ENCODE measurements at regions not wholly inside any gene's neighbourhood (a gene's known extent, or its start where the extent isn't known, plus 50 kb on each side); places are given as distances from the start of the nearest gene placed in this dataset.
"Not testable (repeated sequence)": the region's sequence is repeated elsewhere in the genome, so short reads cannot be mapped to it uniquely, and the experiment has no call there.

DNA sequence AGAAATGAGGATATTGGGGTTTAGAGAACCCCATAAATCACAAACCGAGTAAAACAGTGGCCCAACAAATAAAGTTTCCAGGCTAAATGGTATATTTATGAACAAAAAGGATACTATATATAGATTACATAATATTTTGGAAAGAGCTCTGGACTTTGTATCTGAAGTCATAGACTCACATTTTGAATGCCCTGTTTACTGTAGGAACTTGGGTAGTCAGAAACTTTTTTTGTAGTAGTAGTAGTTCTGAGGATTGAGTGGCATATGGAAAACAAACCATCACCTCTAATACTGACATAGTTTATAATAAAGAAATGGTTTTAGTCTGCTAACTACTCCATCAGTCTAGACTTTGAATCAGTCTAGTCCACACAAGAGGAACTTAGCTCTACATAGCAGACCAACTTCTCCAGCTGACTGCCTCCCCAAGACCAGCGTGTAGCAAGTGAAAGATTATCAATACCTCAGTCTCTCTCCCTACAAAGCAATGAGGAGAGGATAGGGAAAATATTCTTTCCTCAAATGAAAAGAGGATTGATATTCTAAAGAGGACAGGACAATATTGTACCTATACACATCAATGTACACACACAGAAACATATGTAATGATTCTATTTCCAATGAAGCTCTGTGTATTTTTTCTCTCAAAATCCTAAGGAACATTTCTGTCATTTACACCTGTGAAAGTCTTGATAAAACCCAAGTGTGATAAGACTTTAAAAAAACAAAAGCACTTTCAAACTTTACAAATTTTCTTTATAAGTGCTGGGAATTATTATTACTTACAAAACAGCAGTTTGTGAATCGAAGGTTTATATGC, 184.9 kb upstream of the MAP2 start:
- in situ Hi-C loops (cut with MboI; ENCODE audit: low sequenced_read_pairs, unreplicated experiment), result no loop called here
- no peak for DNase-seq (ENCODE audit: low spot score)
- TF ChIP-seq, protein P1, sequence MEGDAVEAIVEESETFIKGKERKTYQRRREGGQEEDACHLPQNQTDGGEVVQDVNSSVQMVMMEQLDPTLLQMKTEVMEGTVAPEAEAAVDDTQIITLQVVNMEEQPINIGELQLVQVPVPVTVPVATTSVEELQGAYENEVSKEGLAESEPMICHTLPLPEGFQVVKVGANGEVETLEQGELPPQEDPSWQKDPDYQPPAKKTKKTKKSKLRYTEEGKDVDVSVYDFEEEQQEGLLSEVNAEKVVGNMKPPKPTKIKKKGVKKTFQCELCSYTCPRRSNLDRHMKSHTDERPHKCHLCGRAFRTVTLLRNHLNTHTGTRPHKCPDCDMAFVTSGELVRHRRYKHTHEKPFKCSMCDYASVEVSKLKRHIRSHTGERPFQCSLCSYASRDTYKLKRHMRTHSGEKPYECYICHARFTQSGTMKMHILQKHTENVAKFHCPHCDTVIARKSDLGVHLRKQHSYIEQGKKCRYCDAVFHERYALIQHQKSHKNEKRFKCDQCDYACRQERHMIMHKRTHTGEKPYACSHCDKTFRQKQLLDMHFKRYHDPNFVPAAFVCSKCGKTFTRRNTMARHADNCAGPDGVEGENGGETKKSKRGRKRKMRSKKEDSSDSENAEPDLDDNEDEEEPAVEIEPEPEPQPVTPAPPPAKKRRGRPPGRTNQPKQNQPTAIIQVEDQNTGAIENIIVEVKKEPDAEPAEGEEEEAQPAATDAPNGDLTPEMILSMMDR (IDR thresholded peaks at IDR 0.05; ENCODE audit: borderline replicate concordance, control extremely low read depth, extremely low read depth, insufficient read depth, missing control alignments), result no peak

DNA sequence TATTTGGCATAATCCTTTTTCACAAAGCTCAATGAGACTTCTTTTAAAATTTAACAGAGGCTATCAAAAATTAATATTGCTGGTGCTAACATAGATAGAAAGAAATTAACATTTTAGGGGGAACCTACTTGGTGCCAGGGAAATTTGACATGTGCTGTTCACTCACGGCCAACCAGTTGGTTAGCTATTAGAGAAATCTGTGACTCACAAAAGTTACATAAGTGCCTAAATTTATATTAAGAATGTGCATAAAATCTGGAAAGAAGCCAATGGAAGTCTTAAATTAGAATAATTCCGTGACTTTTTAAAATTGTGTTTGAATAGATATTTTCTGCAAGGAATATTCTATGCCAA, 184.3 kb upstream of the MAP2 start:
- no peak for DNase-seq (ENCODE audit: low spot score)
- TF ChIP-seq, protein P1 (IDR thresholded peaks at IDR 0.05; ENCODE audit: borderline replicate concordance, control extremely low read depth, extremely low read depth, insufficient read depth, missing control alignments), result no peak
- in situ Hi-C loops (cut with MboI; ENCODE audit: low sequenced_read_pairs, unreplicated experiment), result no loop called here

DNA sequence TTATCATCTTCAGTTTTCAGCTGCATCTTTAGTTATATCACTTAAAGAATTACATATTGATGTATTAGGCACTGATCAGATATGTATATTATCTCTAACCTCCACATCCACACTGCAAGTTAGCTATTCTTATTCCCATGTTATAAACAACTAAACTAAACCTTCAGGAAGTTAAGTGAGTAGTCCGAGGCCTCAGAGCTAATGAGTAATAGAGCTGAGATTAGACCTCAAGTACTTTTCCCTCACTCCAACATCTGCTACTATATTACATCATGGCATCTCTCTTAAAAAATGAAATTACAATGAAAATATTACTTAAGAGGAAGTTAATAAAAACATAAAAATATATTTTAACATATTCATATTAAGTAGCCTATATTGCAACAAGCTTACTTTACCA, 183.6 kb upstream of the MAP2 start:
- in situ Hi-C loops (cut with MboI; ENCODE audit: low sequenced_read_pairs, unreplicated experiment), result no loop called here
- TF ChIP-seq, protein P1 (IDR thresholded peaks at IDR 0.05; ENCODE audit: borderline replicate concordance, control extremely low read depth, extremely low read depth, insufficient read depth, missing control alignments), result no peak
- DNase-seq (ENCODE audit: low spot score), result no peak

DNA sequence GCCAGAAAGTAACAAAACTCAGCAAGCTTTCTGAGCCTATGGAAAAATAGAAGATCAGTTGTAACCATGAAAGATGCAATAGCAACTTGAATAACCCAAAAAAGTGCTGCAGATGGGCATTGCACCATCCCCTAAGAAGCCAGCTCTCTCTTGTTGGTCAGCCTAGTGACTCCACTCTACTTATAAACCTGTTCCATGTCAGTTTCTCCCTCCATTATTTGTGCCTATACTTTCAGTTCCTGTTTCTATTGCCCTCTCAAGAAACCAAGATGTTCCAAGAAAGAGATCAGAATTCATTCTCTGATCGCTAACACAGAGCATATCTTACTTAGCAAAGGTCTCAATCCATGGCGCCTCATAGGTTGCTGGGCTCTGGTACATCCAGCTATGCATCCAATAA, 170.3 kb upstream of the MAP2 start:
- DNase-seq (ENCODE audit: low spot score), result no peak
- in situ Hi-C loops (cut with MboI; ENCODE audit: low sequenced_read_pairs, unreplicated experiment), result no loop called here
- TF ChIP-seq, protein P1 (IDR thresholded peaks at IDR 0.05; ENCODE audit: borderline replicate concordance, control extremely low read depth, extremely low read depth, insufficient read depth, missing control alignments), result no peak

DNA sequence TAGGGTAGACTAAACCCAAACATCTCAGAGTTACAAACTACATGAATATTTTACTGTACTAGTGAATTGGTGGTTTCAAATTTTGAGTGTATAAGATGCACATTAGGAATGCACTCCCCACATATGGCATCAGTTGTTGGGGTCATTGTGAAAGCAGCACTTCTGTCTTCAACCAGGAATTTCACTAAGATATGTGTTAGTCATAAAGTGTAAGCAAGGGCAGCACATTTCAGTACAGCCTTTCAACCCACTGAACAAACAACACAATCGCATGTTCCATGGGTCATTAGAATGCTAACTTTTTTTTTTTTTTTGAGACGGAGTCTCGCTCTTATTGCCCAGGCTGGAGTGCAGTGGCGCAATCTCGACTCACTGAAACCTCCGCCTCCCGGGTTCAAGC, 164.1 kb upstream of the MAP2 start:
- TF ChIP-seq, protein P1 (IDR thresholded peaks at IDR 0.05; ENCODE audit: borderline replicate concordance, control extremely low read depth, extremely low read depth, insufficient read depth, missing control alignments), result no peak
- in situ Hi-C loops (cut with MboI; ENCODE audit: low sequenced_read_pairs, unreplicated experiment), result no loop called here
- DNase-seq (ENCODE audit: low spot score), result no peak

DNA sequence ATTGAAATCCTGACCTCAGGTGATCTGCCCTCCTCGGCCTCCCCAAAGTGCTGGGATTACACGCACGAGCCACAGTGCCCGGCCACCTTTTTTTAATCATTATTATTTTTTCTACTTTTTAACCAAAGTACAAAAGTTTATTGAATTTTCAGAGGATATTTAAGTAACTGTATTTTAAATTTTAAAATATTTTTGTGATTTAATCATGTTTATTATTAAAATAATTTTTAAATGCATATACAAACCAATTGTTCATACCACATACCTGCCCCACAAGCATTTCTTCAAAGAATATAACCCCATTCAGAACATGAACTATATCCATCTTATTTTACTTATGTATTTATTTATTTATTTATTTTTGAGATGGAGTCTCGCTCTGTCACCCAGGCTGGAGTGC, 163.6 kb upstream of the MAP2 start:
- in situ Hi-C loops (cut with MboI; ENCODE audit: low sequenced_read_pairs, unreplicated experiment), result no loop called here
- no peak for DNase-seq (ENCODE audit: low spot score)
- TF ChIP-seq, protein P1 (IDR thresholded peaks at IDR 0.05; ENCODE audit: borderline replicate concordance, control extremely low read depth, extremely low read depth, insufficient read depth, missing control alignments), result no peak

DNA sequence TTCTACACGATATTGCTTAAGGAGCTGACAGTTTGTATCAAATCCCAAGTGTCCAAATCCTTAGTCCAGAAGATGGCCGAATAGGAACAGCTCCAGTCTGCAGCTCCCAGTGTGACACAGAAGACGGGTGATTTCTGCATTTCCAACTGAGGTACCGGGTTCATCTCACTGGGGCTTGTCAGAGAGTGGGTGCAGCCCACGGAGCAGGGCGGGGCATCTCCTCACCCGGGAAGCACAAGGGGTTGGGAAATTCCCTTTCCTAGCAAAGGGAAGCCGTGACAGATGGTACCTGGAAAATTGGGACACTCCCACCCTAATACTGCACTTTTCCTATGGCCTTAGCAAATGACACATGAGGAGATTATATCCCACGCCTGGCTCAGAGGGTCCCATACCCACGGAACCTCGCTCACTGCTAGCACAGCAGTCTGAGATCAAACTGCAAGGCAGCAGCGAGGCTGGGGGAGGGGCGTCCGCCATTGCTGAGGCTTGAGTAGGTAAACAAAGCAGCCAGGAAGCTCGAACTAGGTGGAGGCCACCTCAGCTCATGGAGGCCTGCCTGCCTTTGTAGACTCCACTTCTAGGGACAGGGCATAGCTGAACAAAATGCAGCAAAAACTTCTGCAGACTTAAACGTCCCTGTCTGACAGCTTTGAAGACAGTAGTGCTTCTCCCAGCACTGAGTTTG, 162.3 kb upstream of the MAP2 start:
- in situ Hi-C loops (cut with MboI; ENCODE audit: low sequenced_read_pairs, unreplicated experiment); DNase-seq (ENCODE audit: low spot score): not testable (repeated sequence)

All from GM13976 (cell line).